ENCODE measurements at regions not wholly inside any gene's neighbourhood (a gene's known extent, or its start where the extent isn't known, plus 50 kb on each side); places are given as distances from the start of the nearest gene placed in this dataset.

DNA sequence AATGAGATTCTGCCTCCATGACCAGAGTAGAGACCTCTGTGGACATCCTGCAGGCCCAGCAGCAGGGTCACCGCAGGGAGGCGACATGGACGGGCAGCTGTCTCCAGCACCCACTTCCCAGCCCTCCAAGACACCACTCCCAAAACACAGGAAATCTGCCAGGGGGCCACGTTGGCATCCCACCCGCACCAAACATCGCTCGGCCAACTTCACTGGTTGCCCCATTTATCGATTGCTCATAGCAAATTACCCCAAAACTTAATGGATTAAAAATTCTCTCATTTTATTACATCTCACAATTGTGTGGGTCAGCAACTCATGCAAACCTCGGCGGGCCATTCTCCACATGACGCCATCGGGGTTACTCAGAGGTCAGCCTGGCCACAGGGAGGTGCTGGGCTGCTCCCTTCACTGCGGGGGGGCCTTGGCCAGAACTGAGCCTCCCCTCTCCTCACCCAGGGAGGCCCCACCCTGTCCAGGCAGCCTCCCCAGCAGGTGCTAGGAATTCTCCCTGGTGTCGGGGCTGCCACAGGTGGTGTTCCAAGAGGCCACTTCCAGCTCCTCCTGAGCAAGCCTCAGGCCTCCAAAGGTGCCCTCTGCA is 420.7 kb upstream of the MYT1L start:
- POLR2A ChIA-PET = no interaction called here
- no peaks in the 10 kb centered on the region for H3K4me1 Mint-ChIP-seq

DNA sequence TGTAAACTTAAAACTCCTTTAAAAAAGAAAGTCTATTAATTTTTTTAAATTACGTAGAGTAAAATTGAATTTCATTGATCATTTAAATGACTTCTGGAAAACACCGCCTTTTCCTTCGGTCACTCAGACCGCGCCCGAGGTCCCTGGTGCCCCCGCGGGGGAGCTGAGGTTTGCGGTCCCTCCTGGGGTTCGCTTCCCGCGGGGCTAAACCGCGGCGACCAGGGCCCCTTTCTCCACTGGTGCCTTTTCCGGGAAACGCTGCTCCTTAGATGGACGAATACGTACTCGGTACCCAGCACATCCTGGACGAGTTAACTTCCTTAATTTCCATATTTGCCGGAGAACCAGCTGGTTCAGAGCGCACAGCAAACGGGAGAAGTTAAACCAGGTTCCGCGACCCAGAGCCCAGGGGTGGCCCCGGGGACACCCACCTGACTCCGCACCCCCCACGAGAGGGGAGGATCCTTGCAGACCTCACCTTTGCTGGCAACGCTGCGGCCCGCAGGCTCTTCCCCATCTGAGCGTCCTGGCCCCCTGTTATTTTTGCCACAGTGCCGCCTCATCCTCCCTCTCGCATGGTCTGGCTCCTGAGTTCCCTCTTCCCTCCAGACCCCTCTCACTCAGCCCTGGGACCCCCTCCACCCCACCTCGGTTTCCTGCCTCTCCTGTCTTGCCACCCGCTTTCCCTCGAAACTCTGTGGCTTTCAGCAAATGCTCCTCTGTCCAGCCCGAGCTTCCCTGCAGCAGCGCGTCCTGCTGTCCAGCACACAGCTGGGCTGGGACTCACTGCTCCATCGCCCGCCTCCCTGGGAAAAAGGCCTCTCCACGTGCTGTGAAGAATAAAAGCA is 420.0 kb upstream of the MYT1L start:
- ATAC-seq = no peak

More for the DNA sequence above, 420.7 kb upstream of the MYT1L start:
- Mint-ChIP-seq H3K9me3 (peaks cover 0 to 28% (median 11%) of the 10 kb centered on the region in 9 donors), H3K27me3 (no peaks in the 10 kb centered on the region), H3K27ac (no peak overlapping the region), H3K4me3 (no peak overlapping the region), H3K36me3 (peaks cover 0 to 9% (median 0%) of the 10 kb centered on the region in 3 donors)
- ATAC-seq (no peak), DNase-seq (no peak)

DNA sequence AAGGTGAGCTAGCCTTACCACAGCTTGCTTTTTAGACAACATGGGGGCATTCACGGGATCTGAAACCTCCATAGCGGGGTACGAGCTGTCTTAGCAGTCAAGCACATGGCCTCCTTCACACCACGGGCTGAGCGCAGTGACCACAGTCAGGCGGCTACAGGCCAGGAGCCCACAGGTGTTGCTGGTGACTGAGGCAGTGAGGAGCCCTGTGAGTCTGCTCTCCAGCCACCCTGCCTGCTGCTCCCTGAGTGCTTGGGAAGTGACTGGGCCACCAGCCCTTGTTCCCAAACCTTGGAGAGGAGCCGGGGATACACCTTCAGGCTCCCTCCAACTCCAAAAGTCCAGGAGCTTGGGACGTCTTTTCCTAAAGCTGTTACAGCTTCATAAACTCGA is 418.1 kb upstream of the MYT1L start:
- peaks cover 0 to 9% (median 0%) of the 10 kb centered on the region in 3 donors for H3K36me3 Mint-ChIP-seq
- ATAC-seq (no peak), DNase-seq (peak in 1 of 10 donors; percentile 9)
- H3K4me3 Mint-ChIP-seq = no peak overlapping the region
- no peak overlapping the region for H3K27ac Mint-ChIP-seq
- H3K9me3 Mint-ChIP-seq = peaks cover 0 to 22% (median 9%) of the 10 kb centered on the region in 9 donors
- H3K4me1 Mint-ChIP-seq = no peaks in the 10 kb centered on the region
- H3K27me3 Mint-ChIP-seq = peaks cover 0 to 3% (median 0%) of the 10 kb centered on the region in 5 donors
- POLR2A ChIA-PET = no interaction called here

More for the DNA sequence above, 420.0 kb upstream of the MYT1L start:
- no peak overlapping the region for H3K4me3 Mint-ChIP-seq
- H3K4me1 Mint-ChIP-seq = no peaks in the 10 kb centered on the region
- no peak overlapping the region for H3K27ac Mint-ChIP-seq
- POLR2A ChIA-PET = no interaction called here
- H3K27me3 Mint-ChIP-seq = peaks cover 0 to 3% (median 0%) of the 10 kb centered on the region in 5 donors
- no peak for DNase-seq
- peaks cover 0 to 9% (median 0%) of the 10 kb centered on the region in 3 donors for H3K36me3 Mint-ChIP-seq
- peaks cover 0 to 28% (median 11%) of the 10 kb centered on the region in 9 donors for H3K9me3 Mint-ChIP-seq

DNA sequence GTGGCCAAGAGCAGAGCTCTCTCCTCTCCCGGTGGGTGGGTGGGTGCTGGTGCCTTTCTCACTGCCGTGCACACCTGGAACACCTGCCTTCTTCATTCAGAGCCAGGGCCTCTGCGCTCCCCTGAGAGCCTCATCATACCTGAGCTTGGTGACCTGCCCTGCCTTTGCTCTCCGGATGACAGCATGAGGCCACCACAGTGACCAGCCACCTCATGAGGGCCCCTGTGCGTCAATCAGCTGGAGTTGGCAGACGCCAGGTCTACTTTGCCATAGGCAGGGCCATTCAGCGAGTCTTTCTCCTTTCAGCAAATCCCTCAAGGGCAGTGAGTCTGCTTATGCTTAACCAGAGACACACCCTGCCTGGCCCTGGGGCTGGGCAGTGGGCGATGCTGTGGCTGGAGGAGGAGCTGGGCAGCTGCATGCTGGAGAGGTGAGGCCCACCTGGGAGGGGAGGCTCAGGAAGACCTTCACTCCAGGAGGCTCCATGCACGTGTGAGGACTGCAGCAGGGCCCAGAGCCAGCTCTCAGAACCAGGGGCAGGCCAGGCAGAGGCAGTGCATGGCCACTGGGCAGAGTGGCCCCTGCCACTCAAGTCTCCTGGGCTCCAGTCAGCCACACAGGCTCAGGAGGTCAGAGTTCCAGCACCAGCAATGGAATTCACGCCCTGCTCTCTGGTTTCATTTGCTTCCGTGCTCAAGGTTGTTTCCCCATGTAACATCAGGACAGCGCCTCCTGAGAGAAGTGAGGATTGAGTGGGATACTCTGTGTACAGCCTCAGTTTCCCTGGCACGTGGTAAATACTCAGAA is 417.5 kb upstream of the MYT1L start:
- POLR2A ChIA-PET = no interaction called here
- ATAC-seq (no peak), DNase-seq (no peak)
- Mint-ChIP-seq H3K4me3 (no peak overlapping the region), H3K9me3 (peaks cover 0 to 16% (median 9%) of the 10 kb centered on the region in 9 donors), H3K4me1 (no peaks in the 10 kb centered on the region), H3K27me3 (peaks cover 0 to 3% (median 0%) of the 10 kb centered on the region in 5 donors), H3K36me3 (peaks cover 0 to 5% (median 0%) of the 10 kb centered on the region in 3 donors), H3K27ac (no peak overlapping the region)

DNA sequence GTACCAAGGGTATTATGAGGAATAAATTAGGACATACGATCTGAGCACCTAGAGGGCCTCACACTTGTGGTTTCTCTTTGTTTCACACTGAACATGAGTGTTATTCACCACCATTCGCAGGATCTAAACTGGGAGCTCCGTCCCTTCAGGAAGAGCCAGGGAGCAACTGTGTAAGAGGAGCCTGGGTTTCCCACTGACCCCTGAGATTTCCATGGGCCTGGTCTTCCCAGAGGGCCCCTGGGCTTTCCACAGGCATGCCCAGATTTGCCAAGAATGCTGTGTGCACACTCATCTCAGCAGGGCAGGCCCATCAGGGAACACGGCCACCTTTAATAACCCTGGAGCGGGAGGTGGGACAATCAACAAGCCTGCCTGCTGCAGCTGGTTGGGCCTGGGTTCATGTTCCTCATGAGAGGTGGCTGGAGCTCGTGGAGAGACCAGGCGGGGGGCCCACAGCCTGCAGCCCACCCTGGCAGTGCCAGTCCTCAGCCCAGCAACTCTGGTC is 416.8 kb upstream of the MYT1L start:
- peaks cover 0 to 3% (median 0%) of the 10 kb centered on the region in 5 donors for H3K27me3 Mint-ChIP-seq
- no peaks in the 10 kb centered on the region for H3K36me3 Mint-ChIP-seq
- H3K27ac Mint-ChIP-seq = no peak overlapping the region
- H3K4me3 Mint-ChIP-seq = no peak overlapping the region
- peaks cover 0 to 9% (median 4%) of the 10 kb centered on the region in 9 donors for H3K9me3 Mint-ChIP-seq
- no peaks in the 10 kb centered on the region for H3K4me1 Mint-ChIP-seq
- ATAC-seq (no peak), DNase-seq (no peak)
- POLR2A ChIA-PET = no interaction called here

DNA sequence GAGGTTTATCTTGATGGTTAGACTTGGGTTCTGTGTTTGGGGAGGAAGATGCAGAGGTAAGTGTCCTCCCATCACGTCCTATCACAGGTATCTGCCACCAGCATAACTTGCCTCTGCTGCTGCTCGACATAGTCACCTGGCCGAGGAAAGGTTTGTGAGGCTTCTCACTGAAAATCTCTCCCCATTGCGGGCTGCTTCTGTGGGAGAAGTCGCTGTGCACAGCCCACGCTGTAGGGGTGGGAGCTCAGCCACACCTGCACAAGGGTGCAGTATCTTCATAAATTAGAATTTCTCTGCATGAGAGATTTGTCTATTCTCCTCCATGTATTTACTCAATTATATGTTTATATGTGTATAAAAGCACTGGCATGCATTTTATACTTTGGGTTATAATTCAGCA is 415.7 kb upstream of the MYT1L start:
- ATAC-seq (no peak), DNase-seq (no peak)
- POLR2A ChIA-PET = no interaction called here
- Mint-ChIP-seq H3K4me3 (no peak overlapping the region), H3K27ac (no peak overlapping the region), H3K36me3 (no peaks in the 10 kb centered on the region), H3K4me1 (no peaks in the 10 kb centered on the region), H3K27me3 (peaks cover 0 to 3% (median 0%) of the 10 kb centered on the region in 5 donors), H3K9me3 (peaks cover 0 to 8% (median 0%) of the 10 kb centered on the region in 9 donors)

DNA sequence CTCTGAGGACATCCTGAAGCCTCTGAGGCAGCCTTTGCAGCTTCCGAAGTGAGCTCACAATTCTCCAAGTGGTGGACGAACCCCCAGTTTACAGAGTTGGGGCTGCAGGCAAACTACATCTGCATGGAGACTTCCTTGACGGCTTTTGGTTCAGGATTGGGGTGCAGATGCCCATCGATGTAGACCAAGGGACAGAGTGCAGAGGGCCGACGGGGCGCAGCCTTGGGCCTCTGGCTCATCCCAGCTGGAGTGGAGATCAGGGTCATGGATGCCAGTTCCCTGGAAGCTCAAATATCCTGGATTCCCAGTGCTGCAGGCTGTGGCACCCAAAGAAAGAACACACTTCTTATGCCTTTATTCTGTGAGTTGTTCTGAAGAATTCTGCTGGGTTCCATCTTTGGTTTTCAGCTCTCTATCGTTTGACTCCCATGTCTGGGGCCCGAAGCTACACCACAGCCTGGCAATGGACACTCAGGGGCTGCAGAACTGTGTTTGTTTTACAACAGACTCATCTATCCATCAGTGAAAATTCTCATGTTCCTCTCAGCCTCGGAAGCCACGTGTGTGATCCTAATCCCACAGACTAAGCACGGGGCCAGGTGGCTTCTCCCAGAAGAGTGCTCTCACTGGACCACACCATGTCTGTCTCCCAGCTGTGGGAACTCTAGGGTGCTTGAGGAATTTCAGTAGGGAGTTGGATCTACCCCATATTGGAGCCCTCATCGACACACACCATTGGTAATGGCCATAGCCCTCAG is 414.1 kb upstream of the MYT1L start:
- no peak overlapping the region for H3K27ac Mint-ChIP-seq
- no peak overlapping the region for H3K4me3 Mint-ChIP-seq
- ATAC-seq (no peak), DNase-seq (no peak)
- H3K9me3 Mint-ChIP-seq = peaks cover 0 to 5% (median 0%) of the 10 kb centered on the region in 9 donors
- peaks cover 0 to 5% (median 0%) of the 10 kb centered on the region in 5 donors for H3K27me3 Mint-ChIP-seq
- peaks cover 0 to 3% (median 0%) of the 10 kb centered on the region in 3 donors for H3K36me3 Mint-ChIP-seq
- POLR2A ChIA-PET = no interaction called here
- H3K4me1 Mint-ChIP-seq = no peaks in the 10 kb centered on the region

DNA sequence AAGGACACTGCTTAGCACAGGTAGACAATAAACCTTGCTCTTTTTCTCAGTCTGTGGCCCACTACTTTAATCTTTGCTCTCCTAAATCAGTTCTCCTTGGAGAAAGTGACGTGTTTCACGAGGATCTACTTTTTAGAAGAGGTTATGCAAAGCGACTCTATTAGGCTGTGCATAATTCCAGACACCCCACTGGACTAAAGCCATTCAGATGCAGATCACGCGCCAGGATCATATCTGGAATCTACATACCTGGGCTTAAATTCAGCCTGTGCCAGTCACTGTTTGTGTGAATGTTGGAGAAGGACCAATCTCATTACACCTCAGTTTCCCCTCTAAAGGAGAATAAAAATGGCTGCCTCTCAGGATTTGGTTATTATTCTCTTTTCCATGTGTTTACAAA is 413.0 kb upstream of the MYT1L start:
- no peak for DNase-seq
- peaks cover 0 to 14% (median 0%) of the 10 kb centered on the region in 9 donors for H3K9me3 Mint-ChIP-seq
- no peak overlapping the region for H3K27ac Mint-ChIP-seq
- ATAC-seq = no peak
- no peak overlapping the region for H3K4me3 Mint-ChIP-seq
- peaks cover 0 to 5% (median 0%) of the 10 kb centered on the region in 4 donors for H3K4me1 Mint-ChIP-seq
- POLR2A ChIA-PET = no interaction called here
- H3K27me3 Mint-ChIP-seq = peaks cover 0 to 12% (median 0%) of the 10 kb centered on the region in 5 donors
- H3K36me3 Mint-ChIP-seq = peaks cover 0 to 3% (median 0%) of the 10 kb centered on the region in 3 donors

DNA sequence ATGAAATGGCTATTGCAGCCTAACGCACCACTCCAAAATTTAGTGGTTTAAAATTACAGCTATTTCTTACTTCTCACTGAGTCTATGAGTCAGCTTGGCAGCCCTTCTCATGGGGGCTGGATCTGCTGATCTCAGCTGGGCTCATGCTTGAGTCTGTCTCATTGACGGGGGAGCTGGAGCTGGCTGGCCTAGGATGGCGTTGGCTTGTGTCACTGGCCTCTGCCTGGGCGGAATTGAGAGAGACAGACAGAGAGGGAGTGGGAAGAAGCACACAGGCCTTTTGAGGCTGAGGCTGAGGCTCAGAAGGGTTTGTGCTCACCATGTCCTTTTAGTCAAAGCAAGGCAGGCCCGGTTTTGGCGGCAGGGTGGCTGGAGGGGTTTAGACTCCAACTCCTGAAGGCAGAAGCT is 412.1 kb upstream of the MYT1L start:
- Mint-ChIP-seq H3K36me3 (peaks cover 0 to 3% (median 0%) of the 10 kb centered on the region in 3 donors), H3K4me1 (peaks cover 0 to 5% (median 0%) of the 10 kb centered on the region in 4 donors), H3K27me3 (peaks cover 0 to 12% (median 0%) of the 10 kb centered on the region in 5 donors), H3K27ac (no peak overlapping the region), H3K4me3 (no peak overlapping the region), H3K9me3 (peaks cover 0 to 14% (median 0%) of the 10 kb centered on the region in 9 donors)
- no peak for ATAC-seq
- DNase-seq = no peak
- POLR2A ChIA-PET = no interaction called here

DNA sequence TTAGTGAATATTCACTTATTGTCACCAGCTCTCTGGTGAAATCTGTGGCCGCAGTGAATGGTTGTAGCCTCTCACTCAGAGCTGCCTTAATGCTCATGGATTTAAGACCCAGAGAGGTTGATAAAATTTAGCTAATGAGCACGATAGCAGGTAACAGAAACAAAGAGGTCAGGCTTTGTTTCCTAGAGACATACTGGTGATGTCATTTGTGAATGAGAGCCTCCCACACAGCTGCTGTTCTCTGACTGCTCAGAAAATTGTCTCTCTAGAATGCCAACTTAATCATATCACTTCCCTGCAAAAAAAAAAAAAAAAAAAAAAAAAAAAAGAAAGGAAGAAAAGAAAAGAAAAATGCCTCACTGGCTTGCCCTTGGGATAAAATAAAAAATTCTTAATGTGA is 411.7 kb upstream of the MYT1L start:
- ATAC-seq (no peak), DNase-seq (no peak)
- peaks cover 0 to 14% (median 0%) of the 10 kb centered on the region in 9 donors for H3K9me3 Mint-ChIP-seq
- H3K4me1 Mint-ChIP-seq = peaks cover 0 to 5% (median 0%) of the 10 kb centered on the region in 4 donors
- H3K27ac Mint-ChIP-seq = no peak overlapping the region
- peaks cover 0 to 3% (median 0%) of the 10 kb centered on the region in 3 donors for H3K36me3 Mint-ChIP-seq
- POLR2A ChIA-PET = no interaction called here
- peaks cover 0 to 12% (median 0%) of the 10 kb centered on the region in 5 donors for H3K27me3 Mint-ChIP-seq
- no peak overlapping the region for H3K4me3 Mint-ChIP-seq

DNA sequence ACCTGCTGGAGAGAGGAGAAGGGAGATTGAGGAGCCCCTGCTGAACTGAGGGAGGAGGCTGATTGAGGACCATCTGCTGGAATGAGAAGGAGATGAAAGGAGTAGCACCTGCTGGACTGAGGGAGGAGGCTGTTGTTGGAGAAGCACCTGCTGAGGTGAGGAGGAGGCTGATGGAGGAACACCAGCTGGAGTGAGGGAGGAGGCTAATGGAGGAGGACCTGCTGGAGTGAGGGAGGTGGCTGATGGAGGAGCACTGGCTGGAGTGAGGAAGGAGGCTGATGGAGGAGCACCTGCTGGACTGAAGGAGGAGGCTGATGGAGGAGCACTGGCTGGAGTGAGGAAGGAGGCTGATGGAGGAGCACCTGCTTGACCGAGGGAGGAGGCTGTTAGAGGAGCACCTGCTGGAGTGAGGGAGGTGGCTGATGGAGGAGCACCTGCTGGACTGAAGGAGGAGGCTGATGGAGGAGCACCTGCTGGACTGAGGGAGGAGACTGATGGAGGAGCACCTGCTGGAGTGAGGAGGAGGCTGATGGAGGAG is 409.2 kb upstream of the MYT1L start:
- H3K36me3 Mint-ChIP-seq = peaks cover 0 to 3% (median 0%) of the 10 kb centered on the region in 3 donors
- POLR2A ChIA-PET = no interaction called here
- peaks cover 0 to 13% (median 0%) of the 10 kb centered on the region in 5 donors for H3K27me3 Mint-ChIP-seq
- H3K4me3 Mint-ChIP-seq = no peak overlapping the region
- no peak for DNase-seq
- peaks cover 0 to 14% (median 0%) of the 10 kb centered on the region in 9 donors for H3K9me3 Mint-ChIP-seq
- H3K27ac Mint-ChIP-seq = peak overlapping the region in 1 of 10 donors; percentile 47
- peaks cover 0 to 5% (median 0%) of the 10 kb centered on the region in 4 donors for H3K4me1 Mint-ChIP-seq
- no peak for ATAC-seq

All from naive thymus-derived CD8-positive, alpha-beta T cell (primary cell).